OCI-LY1 (cell line): ENCODE measurements at regions not wholly inside any gene's neighbourhood (a gene's known extent, or its start where the extent isn't known, plus 50 kb on each side); places are given as distances from the start of the nearest gene placed in this dataset.

Experiments
- H2AFZ ChIP-seq: fragments of 200-600 bp; sonication (generic), shearing (Covaris generic); 2 replicates; pipeline ENCODE4 v1.6.0; 2014; ENCODE audit warnings: antibody characterized with exemption, mild to moderate bottlenecking, low read length
- H3F3A ChIP-seq: fragments of 200-600 bp; sonication (generic), shearing (Covaris generic); 2 replicates; pipeline ENCODE4 v1.6.0; 2014; ENCODE audit warnings: mild to moderate bottlenecking, antibody characterized with exemption, low read length, moderate library complexity; ENCODE audit not compliant: insufficient read depth
- H3K27ac ChIP-seq: fragments of 200-600 bp; sonication (generic); 2 replicates; pipeline ENCODE4 v1.5.1; 2014; ENCODE audit warnings: low read length, mixed run types, mild to moderate bottlenecking, low read depth; ENCODE audit not compliant: poor library complexity, severe bottlenecking
- H3K27me3 ChIP-seq: fragments of 200-600 bp; sonication (generic); 2 replicates; pipeline ENCODE4 v1.6.0; 2014; ENCODE audit warnings: antibody characterized with exemption, mild to moderate bottlenecking, low read length, moderate library complexity; ENCODE audit not compliant: insufficient read depth
- H3K36me3 ChIP-seq: fragments of 200-600 bp; sonication (generic); 2 replicates; pipeline ENCODE4 v1.6.1; 2014; ENCODE audit warnings: mild to moderate bottlenecking, antibody characterized with exemption, low read length, moderate library complexity, mixed read lengths; ENCODE audit not compliant: insufficient read depth
- H3K4me1 ChIP-seq: fragments of 200-600 bp; sonication (generic); 2 replicates; pipeline ENCODE4 v1.5.1; 2014; ENCODE audit warnings: mild to moderate bottlenecking, low read length, moderate library complexity; ENCODE audit not compliant: insufficient read depth, severe bottlenecking
- H3K4me2 ChIP-seq: fragments of 200-600 bp; sonication (generic), shearing (Covaris generic); 2 replicates; pipeline ENCODE4 v1.6.1; 2014; ENCODE audit warnings: low read length
- H3K4me3 ChIP-seq: fragments of 200-600 bp; sonication (generic); 2 replicates; pipeline ENCODE4 v1.5.1; 2014; ENCODE audit warnings: low read length, low read depth, mild to moderate bottlenecking, mixed read lengths; ENCODE audit not compliant: poor library complexity, severe bottlenecking
- H3K79me2 ChIP-seq: fragments of 200-600 bp; shearing (Covaris generic); 2 replicates; pipeline ENCODE4 v1.6.1; 2016; ENCODE audit warnings: mixed run types, low read length, mixed read lengths; ENCODE audit not compliant: insufficient read depth
- H3K9ac ChIP-seq: fragments of 200-600 bp; sonication (generic), shearing (Covaris generic); 2 replicates; pipeline ENCODE4 v1.6.1; 2014; ENCODE audit warnings: mild to moderate bottlenecking, low read length, mixed read lengths
- H3K9me2 ChIP-seq: fragments of 200-600 bp; sonication (generic), shearing (Covaris generic); 2 replicates; pipeline ENCODE4 v1.6.1; 2014; ENCODE audit warnings: low read depth, mild to moderate bottlenecking, low read length, mixed read lengths
- H3K9me3 ChIP-seq: fragments of 200-600 bp; shearing (Covaris generic); 2 replicates; pipeline ENCODE4 v1.6.1; 2014; ENCODE audit warnings: low read length, mixed read lengths
- H4K20me1 ChIP-seq: fragments of 200-600 bp; sonication (generic), shearing (Covaris generic); 2 replicates; pipeline ENCODE4 v1.6.0; 2016; ENCODE audit warnings: mild to moderate bottlenecking, low read length; ENCODE audit not compliant: insufficient read depth
- EZH2 ChIP-seq: fragments of 200-600 bp; sonication (generic), shearing (Covaris generic); IDR thresholded peaks from 2 replicates; pipeline ENCODE4 v1.8.0; 2017; ENCODE audit warnings: borderline replicate concordance, mixed run types, mild to moderate bottlenecking, antibody characterized with exemption, low read length, moderate library complexity, mixed read lengths
- TF ChIP-seq, protein P1 (sequence below): fragments of 200-600 bp; sonication (generic), shearing (Covaris generic); IDR thresholded peaks from 2 replicates; pipeline ENCODE4 v1.5.1; 2017; ENCODE audit warnings: mild to moderate bottlenecking, antibody characterized with exemption, low read length, moderate library complexity, mixed read lengths

DNA sequence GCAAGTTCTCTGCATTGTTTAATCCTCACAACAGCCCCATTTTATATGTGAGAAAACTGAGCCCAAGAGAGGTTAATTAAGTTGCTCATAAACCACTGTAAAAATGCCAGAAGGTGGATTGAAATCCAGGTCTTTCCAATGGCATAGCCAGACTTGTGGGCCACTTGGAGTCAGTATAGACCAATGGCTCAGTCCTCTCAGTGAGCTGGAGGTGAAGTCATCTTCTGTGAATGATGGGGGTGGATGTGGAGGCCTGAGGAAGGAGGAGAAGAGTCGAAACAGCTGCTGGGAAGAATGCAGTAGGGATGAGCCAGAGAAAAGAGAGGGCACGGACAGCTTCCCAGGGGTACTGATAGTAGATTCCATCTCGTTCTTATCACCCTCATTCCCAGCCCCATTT is 213.4 kb downstream of the SOX9 start:
- Histone ChIP-seq H3K4me3 (no peak overlapping the region), H3K9me2 (no peaks in the 10 kb centered on the region), H3K9ac (no peak overlapping the region), H3K9me3 (no peaks in the 10 kb centered on the region), H3K27ac (no peak overlapping the region), H3F3A (no peaks in the 10 kb centered on the region), H3K36me3 (no peaks in the 10 kb centered on the region), H3K27me3 (no peaks in the 10 kb centered on the region), H3K4me2 (no peak overlapping the region), H4K20me1 (no peaks in the 10 kb centered on the region), H3K79me2 (no peaks in the 10 kb centered on the region), H2AFZ (no peak overlapping the region), H3K4me1 (no peaks in the 10 kb centered on the region)
- no peak for TF ChIP-seq EZH2
- TF ChIP-seq, protein P1, sequence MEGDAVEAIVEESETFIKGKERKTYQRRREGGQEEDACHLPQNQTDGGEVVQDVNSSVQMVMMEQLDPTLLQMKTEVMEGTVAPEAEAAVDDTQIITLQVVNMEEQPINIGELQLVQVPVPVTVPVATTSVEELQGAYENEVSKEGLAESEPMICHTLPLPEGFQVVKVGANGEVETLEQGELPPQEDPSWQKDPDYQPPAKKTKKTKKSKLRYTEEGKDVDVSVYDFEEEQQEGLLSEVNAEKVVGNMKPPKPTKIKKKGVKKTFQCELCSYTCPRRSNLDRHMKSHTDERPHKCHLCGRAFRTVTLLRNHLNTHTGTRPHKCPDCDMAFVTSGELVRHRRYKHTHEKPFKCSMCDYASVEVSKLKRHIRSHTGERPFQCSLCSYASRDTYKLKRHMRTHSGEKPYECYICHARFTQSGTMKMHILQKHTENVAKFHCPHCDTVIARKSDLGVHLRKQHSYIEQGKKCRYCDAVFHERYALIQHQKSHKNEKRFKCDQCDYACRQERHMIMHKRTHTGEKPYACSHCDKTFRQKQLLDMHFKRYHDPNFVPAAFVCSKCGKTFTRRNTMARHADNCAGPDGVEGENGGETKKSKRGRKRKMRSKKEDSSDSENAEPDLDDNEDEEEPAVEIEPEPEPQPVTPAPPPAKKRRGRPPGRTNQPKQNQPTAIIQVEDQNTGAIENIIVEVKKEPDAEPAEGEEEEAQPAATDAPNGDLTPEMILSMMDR: no peak

DNA sequence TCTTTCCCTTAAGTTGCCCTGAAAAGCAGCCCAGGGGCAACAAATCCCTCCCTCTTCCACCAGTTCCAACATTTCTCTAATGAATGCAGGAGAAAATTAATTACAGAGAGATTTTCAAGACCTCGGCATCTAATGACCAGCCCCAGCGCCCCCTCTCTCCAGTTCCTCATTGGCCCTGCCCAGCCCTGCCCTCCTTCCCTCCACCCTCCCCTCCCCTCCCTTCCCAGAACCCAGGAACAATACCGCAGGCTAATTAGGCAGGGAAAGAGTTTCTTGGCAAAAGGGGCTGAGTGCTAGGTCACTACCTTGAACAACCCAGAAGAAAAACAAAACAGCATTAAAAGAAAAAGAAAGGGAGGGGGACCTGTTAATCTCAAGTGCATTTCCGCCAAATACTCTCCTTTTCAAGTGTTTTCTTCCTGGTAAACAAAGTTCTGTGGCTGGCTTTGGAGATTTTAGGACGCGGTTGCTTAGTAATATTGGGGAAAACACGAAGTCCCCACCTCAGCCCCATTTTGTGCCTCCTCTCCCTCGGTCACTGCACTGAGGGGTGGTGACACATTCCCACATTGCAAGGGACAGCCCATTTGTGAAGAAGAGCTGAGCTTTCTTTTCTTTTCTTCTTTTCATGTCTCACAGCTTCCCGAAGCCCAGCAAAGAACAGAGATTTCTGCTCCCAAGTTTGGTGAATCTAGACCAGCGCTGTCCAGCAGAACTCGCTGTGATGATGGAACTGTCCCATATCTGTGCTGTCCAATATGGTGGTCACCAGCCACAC is 215.4 kb downstream of the SOX9 start:
- no peak overlapping the region for H3K4me2 ChIP-seq

GRCh38 chr17:72336804-72337070 is 215.9 kb downstream of the SOX9 start:
- Histone ChIP-seq H3K27me3 (no peaks in the 10 kb centered on the region), H3K4me1 (no peaks in the 10 kb centered on the region)

More for the DNA sequence above, 215.4 kb downstream of the SOX9 start:
- Histone ChIP-seq H3K4me1 (no peaks in the 10 kb centered on the region), H2AFZ (no peak overlapping the region), H4K20me1 (no peaks in the 10 kb centered on the region), H3K9me2 (no peaks in the 10 kb centered on the region), H3F3A (no peaks in the 10 kb centered on the region), H3K9ac (no peak overlapping the region), H3K4me3 (no peak overlapping the region), H3K79me2 (no peaks in the 10 kb centered on the region), H3K27ac (no peak overlapping the region), H3K36me3 (no peaks in the 10 kb centered on the region), H3K27me3 (no peaks in the 10 kb centered on the region), H3K9me3 (no peaks in the 10 kb centered on the region)
- TF ChIP-seq EZH2: no peak
- TF ChIP-seq, protein P1: no peak

More at GRCh38 chr17:72336804-72337070, 215.9 kb downstream of the SOX9 start:
- Histone ChIP-seq H3K79me2 (no peaks in the 10 kb centered on the region), H3K9me2 (no peaks in the 10 kb centered on the region), H2AFZ (no peak overlapping the region), H3K9ac (no peak overlapping the region), H3F3A (no peaks in the 10 kb centered on the region), H3K36me3 (no peaks in the 10 kb centered on the region), H3K4me2 (no peak overlapping the region), H3K27ac (no peak overlapping the region), H3K4me3 (no peak overlapping the region), H4K20me1 (no peaks in the 10 kb centered on the region), H3K9me3 (no peaks in the 10 kb centered on the region)
- TF ChIP-seq, protein P1: no peak
- TF ChIP-seq EZH2: no peak
